Colon (tissue), 2 donors: ENCODE measurements at regions not wholly inside any gene's neighbourhood (a gene's known extent, or its start where the extent isn't known, plus 50 kb on each side); places are given as distances from the start of the nearest gene placed in this dataset.
"Not testable (repeated sequence)": the region's sequence is repeated elsewhere in the genome, so short reads cannot be mapped to it uniquely, and the experiment has no call there.

Experiments
- FAIRE-seq: peaks from 2 replicates; lab custom pipeline; 2012; peaks lifted over from hg19 to GRCh38; lab: Jason Lieb, UNC
- donor health status: control.
- donor health status: control.

DNA sequence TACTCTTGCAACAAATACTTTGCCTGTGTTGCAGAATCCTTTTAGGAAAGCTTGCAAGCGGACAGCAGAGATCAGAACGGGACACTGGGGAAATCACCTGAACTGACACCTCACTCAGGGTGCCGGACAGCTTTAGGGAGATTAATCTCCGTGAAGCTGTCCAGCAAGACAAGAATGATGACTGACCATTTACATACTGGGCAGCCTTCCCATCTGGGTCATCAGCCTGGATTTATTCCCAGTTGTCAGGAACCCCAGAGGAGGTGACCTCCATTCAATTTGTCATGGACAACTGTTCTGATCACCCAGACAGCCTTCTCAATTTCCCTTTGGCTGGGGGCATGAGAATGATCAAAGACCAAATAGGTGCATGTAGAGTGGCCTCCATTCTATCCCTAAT, 93.0 kb upstream of the EGFL6 start:
- FAIRE-seq, result no peak

DNA sequence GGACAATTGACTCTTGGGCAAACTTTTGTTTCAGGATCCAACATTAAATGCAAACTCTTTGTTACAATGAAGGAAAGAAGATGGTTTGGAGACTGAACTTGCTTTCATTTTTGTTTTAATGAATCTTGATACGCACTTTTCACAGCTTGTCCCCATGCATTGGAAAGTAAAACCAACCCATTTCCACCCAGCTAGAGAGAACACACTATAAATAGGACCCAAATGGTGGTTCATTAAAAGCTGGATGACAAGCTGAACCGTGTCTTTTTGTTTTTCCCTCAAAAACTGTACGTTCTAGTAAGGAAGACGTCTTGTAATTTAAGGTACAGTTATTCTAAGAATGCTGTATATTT, 95.3 kb upstream of the EGFL6 start:
- FAIRE-seq, result no peak

DNA sequence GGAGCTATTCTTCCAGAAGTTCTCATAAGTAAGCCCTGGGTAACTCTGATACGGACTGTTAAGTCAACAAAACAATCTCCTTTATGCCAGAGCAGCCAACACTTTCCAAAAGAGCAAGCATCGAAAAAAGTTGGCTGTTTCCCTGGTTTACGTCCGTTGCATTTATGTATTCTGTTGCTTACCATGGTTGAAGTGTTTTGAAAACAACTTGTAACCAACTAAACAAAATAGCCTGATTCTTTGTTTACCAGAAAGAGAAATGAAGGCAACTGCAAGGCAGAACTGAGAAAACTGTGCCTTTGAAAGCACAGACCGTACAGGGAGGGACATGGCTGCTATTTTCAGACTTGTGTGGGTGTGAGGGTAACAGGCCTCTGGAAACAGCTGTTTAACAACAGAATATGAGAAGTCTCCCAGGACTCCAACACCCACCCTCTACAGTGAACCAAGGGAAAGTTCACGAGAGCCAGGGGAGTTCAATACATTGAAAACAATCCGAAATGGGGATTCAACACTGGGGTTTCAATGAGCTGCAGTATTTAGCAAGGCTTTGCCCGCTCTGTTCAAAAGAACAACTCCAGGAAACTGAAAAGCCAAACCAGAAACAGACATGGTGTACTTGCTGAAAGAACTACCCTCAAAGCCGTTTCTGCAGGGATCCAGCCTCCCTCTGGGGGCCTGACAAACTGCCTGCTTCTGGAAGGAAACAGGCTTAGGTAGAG, 95.8 kb upstream of the EGFL6 start:
- no peak for FAIRE-seq

DNA sequence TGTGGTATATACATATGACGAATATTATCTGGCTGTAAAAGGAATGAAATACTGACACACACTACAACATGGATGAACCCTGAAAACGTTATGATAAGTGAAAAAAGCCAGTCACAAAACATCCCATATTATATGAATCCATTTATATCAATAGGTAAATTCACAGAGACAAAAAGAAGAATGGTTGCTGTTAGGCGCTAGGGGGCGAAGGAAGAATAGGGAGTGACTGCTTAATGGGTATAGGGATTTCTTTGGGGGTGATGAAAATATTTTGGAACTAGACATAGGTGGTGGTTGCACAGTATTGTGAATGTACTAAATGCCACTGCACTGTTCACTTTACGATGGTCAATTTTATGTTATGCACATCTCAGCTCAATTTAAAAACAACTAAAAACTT, 96.4 kb upstream of the EGFL6 start:
- no peak for FAIRE-seq

DNA sequence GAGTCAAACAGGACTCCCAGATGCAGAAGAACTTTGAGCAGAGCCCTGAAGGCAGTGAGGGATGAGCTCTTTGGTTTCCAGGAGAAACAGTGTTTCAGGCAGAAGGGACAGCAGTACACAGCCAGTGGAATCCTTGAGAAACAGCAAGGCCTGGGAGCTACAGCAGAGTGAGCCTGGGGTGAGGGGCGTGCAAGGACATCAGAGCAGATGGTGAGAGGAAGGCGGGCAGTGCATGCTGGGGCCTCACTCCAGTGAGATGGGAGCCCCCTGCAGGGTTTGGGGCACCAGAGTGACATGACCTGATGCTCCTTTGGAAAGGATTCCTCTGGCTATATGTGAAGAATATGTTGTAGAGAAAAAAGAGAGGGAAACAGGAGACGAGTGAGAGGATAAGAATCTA, 98.1 kb upstream of the EGFL6 start:
- FAIRE-seq, result no peak

DNA sequence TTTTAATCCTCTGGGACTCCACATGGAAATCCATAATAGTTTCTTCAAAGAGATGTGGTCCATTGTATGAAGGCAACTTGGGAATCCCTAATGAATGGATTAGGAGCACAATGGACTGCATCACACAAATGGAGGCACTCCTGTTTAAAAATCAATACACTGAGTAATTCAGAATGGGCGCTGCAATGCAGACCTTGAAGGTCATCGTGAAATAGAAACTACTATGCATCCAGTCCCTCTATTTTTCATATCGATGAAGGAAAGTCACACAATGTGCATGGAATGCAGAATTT, 98.8 kb upstream of the EGFL6 start:
- no peak for FAIRE-seq

DNA sequence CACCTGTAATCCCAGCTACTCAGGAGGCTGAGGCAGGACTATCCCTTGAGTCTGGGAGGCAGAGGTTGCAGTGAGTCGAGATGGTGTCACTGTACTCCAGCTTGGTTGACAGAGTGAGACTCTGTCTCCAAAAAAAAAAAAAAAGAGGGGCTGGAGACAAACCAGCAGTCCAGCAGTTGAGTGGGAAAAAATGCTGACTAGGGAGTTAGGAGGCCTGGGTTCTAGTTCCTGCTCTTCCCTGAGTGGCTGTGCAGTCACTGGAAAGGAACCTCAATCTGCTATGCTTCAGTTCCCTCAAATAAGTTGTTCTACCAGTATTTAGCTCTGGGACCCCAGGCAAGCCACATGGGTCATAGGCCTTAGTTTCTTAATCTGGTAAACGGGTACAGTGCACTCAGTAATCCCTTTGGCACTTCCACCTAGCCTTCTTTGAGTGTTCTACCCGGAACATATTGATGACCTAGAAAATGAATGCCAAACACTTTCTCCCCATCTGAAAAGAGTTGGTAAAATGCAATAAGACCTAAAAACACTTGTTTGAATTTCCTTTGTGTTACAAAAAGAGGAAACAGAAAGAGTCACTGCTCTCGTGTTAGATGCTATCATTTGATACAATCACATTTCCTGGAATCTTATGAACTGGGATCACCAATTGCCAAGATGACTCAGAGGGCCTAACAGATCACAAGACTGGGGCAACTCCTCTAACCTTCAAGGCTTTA, 99.3 kb upstream of the EGFL6 start:
- no peak for FAIRE-seq

DNA sequence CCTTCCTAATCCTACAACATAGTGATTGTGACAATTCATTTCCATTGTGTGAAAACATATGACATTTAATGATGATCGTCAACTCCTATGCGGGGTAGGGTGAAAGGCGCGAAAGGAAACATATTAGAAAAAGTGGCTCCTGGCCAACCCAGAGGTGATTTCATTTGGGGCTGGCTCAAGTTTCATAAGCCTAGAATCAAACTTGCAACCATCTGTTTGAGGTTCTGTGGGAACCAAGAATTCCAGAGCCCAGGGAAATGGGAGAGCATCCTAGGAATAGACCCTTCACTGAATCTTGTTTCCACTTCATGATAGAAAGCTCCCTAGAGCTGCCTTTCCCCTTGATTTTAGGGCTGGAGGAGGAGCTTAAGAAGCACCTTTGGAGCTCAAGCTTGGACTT, 101.3 kb upstream of the EGFL6 start:
- FAIRE-seq, result no peak

DNA sequence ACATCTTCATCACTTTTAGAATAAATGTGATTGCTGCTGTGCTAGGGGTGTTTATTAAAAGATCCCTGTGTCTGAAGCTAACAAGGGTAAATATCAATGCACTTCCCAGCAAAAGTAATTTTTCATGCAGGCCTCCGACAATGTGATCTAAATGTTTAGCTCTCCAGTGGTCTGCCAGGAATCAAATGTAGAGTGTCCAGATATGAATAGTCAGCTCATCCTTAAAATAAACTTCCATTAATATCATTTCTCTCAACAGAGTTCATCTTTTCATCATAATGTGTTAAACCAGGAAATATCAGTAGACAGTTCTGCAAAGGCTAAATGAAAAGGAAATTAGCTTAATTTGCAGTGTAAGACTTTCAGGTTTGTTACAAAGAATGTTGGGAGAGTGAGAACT, 102.2 kb upstream of the EGFL6 start:
- no peak for FAIRE-seq

DNA sequence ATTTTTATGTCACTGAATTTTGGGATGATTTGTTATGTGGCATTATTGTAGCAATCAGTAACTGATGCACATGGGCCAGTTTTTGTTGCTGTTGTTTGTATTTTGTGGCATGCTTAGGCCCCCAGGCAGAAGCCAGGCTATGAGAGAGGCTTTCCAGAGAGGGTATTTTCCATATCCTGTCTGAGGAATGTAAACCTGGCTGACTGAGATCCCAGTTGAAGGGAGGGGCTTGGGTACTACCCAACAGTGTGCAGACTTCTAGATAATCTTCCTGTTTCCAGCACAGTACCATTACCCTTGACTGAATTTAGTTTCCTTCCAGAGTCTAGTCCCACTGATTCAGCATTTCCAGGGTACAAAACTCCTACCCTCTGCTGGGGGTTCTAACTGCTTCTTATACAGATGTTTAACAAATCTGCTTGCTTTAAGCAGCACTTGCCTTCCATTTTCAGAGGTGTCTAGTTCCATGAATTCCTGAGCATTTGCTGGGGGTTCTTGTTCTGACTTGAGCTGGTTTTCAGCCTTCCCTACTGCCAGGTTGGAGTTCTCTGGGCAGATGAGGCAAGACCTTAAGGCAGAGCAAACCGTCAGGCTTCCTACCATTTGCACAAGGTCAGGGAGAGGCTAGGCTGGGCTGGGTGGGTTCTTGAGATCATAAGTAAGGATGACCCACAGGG, 104.7 kb upstream of the EGFL6 start:
- no peak for FAIRE-seq

DNA sequence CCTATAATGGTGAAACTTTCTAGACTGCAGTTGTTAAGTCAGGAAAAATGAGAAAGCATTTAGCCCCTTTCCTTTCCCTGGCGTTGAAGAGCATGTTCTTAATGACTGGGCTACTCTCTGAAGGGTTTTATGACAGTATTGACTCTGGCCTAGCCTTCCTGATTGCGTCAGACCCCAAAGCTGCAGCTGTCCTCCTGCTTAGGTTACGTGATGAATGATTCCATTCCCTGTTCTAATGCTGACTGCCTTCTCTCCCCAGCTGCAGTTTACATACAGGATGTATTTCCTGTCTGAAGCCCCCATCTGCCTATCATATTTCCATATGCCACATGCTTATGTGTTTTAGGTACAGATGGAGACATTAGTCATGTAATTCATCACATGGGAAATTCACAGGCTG, 105.8 kb upstream of the EGFL6 start:
- FAIRE-seq, result peak; percentile 31

DNA sequence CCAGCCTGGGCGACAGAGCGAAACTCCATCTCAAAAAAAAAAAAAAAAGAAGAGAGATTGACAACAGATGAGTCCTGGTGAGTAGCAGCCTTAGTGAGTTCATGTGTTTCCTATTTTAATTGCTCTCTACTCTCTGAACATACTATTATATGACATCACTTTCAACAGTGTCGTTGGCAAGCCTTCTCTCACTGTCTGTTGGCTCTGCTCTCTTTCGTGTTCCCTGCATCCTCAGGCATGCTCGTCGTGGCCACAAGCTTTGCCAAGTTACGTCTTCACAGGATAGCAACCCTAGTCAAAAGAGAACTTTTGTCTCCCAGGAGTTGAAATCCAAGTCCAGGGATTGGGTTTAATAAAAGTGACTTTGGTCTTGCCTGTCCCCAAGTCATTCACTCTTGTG, 117.1 kb upstream of the EGFL6 start:
- no peak for FAIRE-seq

DNA sequence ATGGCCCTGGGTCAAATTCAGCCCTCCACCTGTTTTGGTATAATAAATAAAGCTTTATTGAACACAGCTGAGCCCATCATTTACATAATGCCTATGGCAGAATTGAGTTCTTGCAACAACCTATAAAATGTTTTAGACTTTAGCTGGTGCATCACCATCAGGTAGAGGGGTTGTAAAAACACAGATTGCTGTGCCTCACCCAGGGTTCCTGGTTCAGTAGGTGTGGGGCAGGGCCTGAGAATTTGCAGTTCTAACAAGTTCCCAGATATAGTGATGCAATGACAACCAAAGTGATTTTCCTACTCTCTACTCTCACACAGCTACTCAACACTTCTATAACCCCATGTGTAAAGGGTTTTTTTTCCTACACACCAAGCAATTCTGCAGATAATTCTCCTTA, 120.0 kb upstream of the EGFL6 start:
- no peak for FAIRE-seq

DNA sequence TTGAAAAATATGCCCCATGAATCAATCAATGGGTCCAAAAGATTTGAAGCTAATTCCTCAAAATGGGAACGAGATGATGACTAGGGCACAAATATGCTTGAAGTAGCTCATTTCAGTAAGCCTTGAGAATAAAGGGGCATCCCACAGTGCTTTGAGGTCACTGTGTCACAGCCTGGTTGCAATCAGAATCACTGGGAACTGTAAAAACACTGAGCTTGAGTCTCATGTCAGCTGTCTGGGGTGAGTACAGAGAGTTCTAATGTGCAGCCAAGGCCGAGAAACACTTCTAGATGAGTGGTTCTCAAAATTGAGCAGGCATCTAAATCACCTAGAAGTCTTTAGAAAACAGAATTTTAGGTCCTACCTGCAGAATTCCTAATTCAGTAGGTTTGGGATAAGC, 120.5 kb upstream of the EGFL6 start:
- FAIRE-seq, result no peak

DNA sequence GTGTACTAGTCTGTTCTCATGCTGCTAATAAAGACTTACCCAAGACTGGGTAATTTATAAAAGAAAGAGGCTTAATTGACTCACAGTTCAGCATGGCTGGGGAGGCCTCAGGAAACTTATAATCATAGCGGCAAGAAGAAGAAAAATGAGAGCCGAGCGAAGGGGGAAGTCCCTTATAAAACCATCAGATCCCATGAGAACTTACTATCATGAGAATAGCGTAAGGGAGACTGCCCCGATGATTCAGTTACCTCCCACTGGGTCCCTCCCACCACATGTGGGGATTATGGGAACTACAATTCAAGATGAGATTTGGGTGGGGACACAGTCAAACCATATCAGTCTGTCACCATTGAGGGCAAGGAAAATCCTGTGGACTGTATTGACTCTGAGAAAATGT, 121.8 kb upstream of the ATXN3L start:
- FAIRE-seq, result not testable (repeated sequence)

DNA sequence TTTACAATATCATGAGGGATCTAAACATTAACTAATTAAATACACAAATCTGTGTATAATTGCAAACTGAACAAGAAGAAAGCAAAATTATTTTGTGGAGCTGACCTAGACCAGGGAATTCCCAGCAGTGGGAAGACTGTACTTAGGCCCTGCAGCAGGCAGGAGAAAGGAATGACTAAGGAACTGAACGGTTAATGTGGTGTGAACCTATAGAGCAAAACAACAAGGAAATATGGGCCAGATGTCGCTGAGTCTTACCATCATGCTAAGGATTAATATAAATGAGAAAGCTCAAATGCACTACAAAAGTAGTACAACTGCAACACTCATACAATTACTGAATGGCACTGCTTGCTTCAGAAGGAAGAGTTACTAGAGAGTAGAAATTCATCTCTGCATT, 120.3 kb upstream of the ATXN3L start:
- no peak for FAIRE-seq

DNA sequence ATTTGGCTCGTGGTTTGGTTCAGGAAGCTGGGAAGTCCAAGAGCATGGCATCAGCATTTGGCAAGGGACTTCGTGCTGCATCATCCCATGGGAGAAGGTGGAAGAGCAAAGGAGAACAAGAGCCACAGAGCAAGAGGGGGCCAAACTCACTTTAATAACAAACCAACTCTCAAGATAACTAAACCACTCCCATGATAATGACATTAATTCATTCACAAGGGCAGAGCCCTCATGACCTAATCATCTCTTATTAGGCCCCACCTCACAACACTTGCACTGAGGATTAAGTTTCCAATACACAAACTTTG, 113.4 kb upstream of the ATXN3L start:
- no peak for FAIRE-seq

DNA sequence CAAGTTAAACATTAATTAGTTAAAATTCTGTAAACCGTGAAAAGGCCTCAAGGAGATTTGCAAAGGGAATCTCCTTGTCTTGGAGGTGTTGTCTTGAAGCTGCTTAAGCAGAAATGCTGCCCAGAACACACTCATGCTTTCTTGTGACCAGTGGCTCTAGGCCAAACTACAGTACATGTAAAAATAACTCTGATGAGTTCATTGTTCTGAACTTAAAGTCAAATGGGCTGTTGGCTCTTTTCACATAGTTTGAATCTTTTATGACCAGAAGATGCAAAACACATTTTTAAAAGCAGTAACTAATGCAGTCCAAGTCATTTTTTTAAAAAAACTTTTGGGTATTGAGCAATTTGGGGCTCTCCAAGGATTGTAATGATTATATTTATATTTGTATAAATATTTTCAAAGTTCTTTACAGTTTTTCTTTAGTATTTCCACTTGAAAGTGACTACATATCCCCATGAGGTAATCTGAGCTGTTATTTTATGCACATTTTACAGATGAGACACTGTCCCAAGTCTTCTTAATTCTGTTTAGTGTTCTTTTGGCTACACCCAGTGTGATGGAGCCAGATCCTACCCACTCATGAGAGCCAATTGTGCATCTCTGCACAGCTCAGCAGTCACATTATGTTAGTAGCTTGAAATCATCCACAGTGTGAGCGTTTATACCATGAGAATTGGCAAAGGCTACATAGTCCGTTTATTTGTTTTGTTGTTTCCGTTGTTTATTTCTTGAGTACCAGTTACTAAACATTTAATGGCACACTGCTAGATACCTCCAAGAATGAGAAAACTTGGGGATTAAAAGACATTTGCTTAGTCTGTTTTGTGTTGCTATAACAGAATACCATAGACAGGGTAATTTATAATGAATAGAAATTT, 112.8 kb upstream of the ATXN3L start:
- no peak for FAIRE-seq

DNA sequence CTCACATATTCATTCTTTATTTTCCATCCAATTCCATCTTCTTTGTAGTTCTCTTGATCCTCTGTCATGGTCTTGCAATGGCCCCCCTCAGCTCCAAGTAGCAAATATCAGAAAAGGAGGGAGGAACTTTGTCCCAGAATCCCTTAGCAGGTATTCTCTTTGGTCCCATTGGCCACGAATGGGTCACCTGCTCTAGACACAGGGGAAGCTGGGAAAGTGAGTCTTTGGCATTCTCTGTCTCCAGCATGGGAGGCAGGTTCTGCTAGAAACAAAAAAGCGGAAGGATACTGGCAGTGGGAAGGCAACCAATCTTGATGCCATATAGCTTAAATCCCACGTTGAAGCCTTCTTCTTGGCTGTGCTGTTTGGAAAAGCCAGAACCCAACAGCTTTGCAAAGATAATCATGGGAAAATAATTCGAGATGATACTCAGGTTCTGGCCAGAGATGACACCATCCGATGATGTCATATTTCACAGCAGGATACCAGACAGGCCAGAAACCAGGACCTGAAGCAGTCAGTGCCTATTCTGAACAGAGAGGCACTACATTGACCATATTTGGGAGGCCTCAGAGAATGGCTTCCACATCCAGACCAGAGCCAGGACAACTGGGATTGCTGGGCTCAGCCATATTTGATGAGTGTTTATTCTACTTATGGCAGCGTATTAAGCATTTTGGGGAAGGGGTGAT, 110.4 kb upstream of the ATXN3L start:
- FAIRE-seq, result no peak

DNA sequence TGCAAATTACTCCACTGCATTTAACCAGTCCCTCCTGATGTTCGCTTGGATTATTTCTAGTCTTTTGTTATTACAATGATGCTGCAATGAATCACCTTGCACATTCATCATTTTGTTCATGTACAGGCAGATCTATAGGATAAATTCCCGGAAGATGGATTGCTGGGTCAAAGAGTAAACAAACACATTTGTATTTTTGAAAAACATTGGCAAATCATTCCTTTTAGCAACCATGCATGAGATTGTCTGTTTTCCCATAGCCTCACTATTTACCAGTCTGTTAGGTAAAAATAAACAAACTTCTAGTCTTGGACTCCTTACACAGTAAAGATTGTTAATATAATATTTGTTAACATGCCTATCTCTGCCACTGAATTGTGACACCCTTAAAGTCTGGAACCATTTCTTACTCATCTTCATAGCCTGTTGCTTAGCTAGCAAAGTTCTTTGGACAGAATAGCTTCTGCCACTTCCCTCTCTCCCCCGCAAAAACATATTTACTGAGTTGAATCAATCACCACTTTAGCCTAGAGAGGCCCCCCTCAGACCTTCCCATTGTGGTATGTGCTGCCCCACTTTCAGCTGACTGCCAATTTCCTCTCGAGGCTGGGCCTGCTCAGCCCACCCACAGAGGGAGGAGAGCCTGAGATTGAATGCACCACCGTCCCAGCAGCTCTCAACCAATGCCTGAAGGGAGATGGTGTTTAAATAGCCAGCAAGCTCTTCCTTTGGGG, 108.4 kb upstream of the ATXN3L start:
- FAIRE-seq, result no peak

DNA sequence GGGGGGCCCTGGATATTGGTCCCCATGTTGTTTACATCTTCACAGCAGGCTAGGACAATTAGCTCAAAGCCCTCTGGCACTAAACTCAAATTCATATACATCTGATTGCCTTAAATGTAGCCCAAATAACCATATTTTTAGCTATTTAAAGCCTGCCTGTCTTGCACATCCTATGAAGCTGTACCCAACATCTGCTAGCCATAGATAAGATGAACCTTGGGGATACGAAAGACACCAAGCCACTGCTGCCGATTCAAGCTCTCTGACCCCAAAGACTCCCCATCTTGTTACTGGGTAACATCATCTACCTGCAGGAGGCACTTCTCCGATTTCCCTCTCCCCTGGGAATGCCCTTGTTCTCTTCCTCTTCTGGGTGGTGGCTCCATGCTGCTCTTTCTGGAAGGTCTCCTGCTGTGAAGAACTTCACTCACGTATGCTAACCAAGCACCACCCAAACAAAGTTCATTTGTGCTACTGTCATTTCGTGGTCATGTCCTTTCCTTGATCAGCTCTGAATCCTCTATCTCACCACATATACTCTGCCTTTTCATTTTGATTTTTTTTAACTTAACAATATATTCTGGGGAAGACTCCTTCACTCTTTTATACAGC, 107.7 kb upstream of the ATXN3L start:
- FAIRE-seq, result no peak
